Loucy (cell line): ENCODE measurements at regions not wholly inside any gene's neighbourhood (a gene's known extent, or its start where the extent isn't known, plus 50 kb on each side); places are given as distances from the start of the nearest gene placed in this dataset.
A peak's percentile ranks its signal among the peaks of the same experiment; 100 is the strongest.

Experiments
- H2AFZ ChIP-seq: fragments of 200-600 bp; sonication (generic); 2 replicates; pipeline ENCODE4 v1.6.0; 2016; ENCODE audit warnings: antibody characterized with exemption, mild to moderate bottlenecking, low read length, moderate library complexity
- H3F3A ChIP-seq: fragments of 200-600 bp; 2 replicates; pipeline ENCODE4 v1.6.0; 2016; ENCODE audit warnings: antibody characterized with exemption, low read depth, mild to moderate bottlenecking
- H3K27me3 ChIP-seq: fragments of 200-600 bp; sonication (generic); 2 replicates; pipeline ENCODE4 v1.6.1; 2014; ENCODE audit warnings: low read length, mild to moderate bottlenecking; ENCODE audit not compliant: insufficient read depth, poor library complexity, severe bottlenecking
- H3K36me3 ChIP-seq: fragments of 200-600 bp; sonication (generic); 2 replicates; pipeline ENCODE4 v1.6.1; 2016; ENCODE audit warnings: low read length; ENCODE audit not compliant: insufficient read depth
- H3K4me1 ChIP-seq: fragments of 200-600 bp; sonication (generic); 2 replicates; pipeline ENCODE4 v1.5.1; 2014; ENCODE audit warnings: low read length, mild to moderate bottlenecking; ENCODE audit not compliant: insufficient read depth, poor library complexity, severe bottlenecking
- H3K4me2 ChIP-seq: fragments of 200-600 bp; sonication (generic); 2 replicates; pipeline ENCODE4 v1.6.0; 2014; ENCODE audit warnings: antibody characterized with exemption, low read length, low read depth, mild to moderate bottlenecking; ENCODE audit not compliant: poor library complexity, severe bottlenecking
- H3K4me3 ChIP-seq: fragments of 200-600 bp; sonication (generic); 2 replicates; pipeline ENCODE4 v1.5.1; 2014; ENCODE audit warnings: low read length, mild to moderate bottlenecking, mixed read lengths; ENCODE audit not compliant: poor library complexity, severe bottlenecking
- H3K79me2 ChIP-seq: fragments of 200-600 bp; sonication (generic); 2 replicates; pipeline ENCODE4 v1.6.1; 2014; ENCODE audit warnings: low read length; ENCODE audit not compliant: insufficient read depth
- H3K9ac ChIP-seq: fragments of 200-600 bp; sonication (generic); 2 replicates; pipeline ENCODE4 v1.6.0; 2014; ENCODE audit warnings: mild to moderate bottlenecking, low read depth, low read length, moderate library complexity; ENCODE audit not compliant: poor library complexity, severe bottlenecking
- H3K9me2 ChIP-seq: fragments of 200-600 bp; sonication (generic); replicated peaks from 2 replicates; pipeline ENCODE4 v1.6.1; 2016; ENCODE audit warnings: low read depth, low read length, mixed read lengths
- H3K9me3 ChIP-seq: fragments of 200-600 bp; sonication (generic); 2 replicates; pipeline ENCODE4 v1.6.1; 2014; ENCODE audit warnings: mild to moderate bottlenecking, antibody characterized with exemption, low read length, low read depth; ENCODE audit not compliant: insufficient read depth
- H4K20me1 ChIP-seq: fragments of 200-600 bp; sonication (generic); 2 replicates; pipeline ENCODE4 v1.6.0; 2014; ENCODE audit warnings: antibody characterized with exemption, low read length, mild to moderate bottlenecking; ENCODE audit not compliant: insufficient read depth, poor library complexity, severe bottlenecking
- EZH2phosphoT487 ChIP-seq: fragments of 200-600 bp; IDR thresholded peaks from 2 replicates; pipeline ENCODE4 v1.6.1; 2018; ENCODE audit warnings: antibody characterized with exemption, mild to moderate bottlenecking, moderate library complexity, borderline replicate concordance
- TF ChIP-seq, protein P1 (sequence below): fragments of 200-600 bp; sonication (generic); conservative IDR thresholded peaks from 2 replicates; pipeline ENCODE4 v1.5.1; 2014; ENCODE audit warnings: mild to moderate bottlenecking, antibody characterized with exemption, low read length

DNA sequence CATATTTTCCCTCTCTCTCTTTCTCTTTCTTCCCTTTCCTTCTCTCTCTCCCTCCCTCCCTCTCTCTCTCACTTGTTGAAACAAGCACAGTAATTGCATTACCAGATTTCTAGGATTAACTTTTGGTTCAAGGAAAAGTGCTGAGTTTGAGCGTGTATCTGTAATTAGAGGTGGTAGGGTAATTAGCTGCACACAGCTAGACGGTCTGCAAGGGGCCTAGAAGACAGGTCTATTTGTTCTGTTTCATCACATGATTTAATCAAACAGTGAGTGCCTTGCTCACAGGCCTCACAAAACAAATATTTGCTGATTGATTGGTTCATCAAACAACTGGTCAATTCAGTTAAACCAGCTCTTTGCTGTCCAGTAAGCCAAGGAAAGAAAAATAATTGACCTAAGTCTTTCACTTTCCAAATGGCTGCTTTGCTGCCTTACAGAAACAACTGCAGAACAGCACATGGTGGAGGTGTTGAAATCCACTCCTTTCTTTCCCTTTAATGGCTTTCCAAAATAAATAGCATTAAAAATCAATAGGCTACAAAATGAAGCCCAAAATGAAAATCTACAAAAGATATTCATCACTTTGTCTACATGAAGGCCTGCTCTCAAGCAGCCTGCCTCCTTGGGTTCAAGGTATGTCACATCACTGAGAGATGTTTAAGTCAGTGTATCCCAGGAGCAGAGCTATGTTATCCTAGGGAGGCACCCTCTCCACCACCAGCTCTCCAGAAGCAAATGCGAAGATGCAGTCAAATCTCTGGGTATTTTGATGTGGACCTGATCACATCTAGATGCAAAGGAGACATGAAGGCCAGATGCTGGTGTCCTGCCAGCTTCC lies 264.4 kb upstream of the SIX2 start:
- TF ChIP-seq, protein P1, sequence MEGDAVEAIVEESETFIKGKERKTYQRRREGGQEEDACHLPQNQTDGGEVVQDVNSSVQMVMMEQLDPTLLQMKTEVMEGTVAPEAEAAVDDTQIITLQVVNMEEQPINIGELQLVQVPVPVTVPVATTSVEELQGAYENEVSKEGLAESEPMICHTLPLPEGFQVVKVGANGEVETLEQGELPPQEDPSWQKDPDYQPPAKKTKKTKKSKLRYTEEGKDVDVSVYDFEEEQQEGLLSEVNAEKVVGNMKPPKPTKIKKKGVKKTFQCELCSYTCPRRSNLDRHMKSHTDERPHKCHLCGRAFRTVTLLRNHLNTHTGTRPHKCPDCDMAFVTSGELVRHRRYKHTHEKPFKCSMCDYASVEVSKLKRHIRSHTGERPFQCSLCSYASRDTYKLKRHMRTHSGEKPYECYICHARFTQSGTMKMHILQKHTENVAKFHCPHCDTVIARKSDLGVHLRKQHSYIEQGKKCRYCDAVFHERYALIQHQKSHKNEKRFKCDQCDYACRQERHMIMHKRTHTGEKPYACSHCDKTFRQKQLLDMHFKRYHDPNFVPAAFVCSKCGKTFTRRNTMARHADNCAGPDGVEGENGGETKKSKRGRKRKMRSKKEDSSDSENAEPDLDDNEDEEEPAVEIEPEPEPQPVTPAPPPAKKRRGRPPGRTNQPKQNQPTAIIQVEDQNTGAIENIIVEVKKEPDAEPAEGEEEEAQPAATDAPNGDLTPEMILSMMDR = no peak
- no peak for TF ChIP-seq EZH2phosphoT487
- Histone ChIP-seq H3K27me3 (no peaks in the 10 kb centered on the region), H3K9me2 (no peaks in the 10 kb centered on the region), H3K4me3 (no peak overlapping the region), H2AFZ (no peak overlapping the region), H3K36me3 (no peaks in the 10 kb centered on the region), H3K79me2 (no peaks in the 10 kb centered on the region), H3K9ac (no peak overlapping the region), H3F3A (no peaks in the 10 kb centered on the region), H3K9me3 (no peaks in the 10 kb centered on the region), H3K4me2 (peak overlapping the region; percentile 10), H3K4me1 (peaks cover 12% of the 10 kb centered on the region), H4K20me1 (no peaks in the 10 kb centered on the region)

DNA sequence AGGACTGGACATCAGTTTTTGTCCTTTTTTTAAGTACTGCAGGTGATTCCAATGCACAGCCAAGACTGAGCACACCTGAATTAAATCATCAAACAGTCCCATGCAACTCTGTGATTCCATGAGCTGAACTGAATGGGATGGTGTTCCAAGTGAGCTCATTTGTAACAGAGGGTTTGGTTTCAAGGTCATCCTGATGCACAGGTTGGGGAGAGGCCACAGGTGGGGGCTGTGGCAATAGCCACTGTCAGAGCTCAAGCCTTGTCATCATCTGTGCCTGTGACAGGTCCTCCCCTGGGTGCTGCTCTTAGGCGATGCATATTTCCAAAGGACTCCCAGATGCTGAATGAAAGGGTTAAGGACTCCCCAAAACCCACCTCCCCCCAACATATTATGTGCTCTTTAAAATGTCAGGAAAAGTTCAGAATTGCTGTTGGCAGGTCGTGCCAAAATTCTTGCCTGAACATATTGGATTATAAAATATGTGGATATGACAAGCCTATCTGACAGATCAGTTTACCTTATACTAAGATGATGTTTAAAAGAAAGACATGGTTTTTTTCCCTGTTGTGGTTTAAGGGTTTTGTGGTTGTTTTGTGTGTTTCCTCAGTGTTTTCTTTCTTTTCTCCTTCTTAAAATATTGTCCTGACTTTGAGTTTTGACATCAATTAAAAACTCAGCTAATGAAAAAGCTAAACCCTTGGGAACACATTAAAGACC lies 263.5 kb upstream of the SIX2 start:
- Histone ChIP-seq H2AFZ (no peak overlapping the region), H3K4me1 (peaks cover 12% of the 10 kb centered on the region), H3K9me3 (no peaks in the 10 kb centered on the region)

DNA sequence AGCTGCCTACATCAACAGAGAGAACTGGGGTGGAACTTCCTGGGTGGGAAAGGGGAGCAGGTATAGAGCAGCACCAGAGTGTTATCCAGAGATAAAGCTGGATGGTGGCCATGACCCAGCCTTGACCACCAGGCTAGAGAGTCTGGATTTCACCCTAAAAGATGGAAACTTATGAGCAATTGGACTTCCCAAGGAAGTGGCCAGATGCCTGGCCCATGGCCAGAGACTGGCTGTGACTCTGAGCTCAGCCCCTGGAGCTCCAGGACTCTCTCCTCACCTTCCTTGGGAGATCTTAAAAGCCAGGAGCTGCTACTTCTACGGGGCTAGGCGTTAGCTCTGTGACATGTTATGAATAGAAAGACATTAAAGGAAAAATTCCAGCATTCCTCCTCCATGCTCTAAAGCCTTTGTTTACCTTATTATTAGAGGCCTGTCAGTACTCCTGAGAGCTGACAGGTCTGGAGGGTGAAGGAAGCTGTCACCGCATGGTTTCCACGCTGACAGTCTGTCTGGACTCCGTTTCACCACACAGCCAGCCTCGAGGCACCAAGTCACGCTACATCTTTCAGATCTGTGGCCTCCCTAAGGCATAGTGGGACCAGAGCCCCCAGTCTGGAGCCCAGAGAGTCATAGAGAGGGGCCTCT lies 260.0 kb upstream of the SIX2 start:
- Histone ChIP-seq H3K4me1 (peaks cover 17% of the 10 kb centered on the region), H3K9ac (no peak overlapping the region), H3F3A (no peaks in the 10 kb centered on the region), H3K9me3 (no peaks in the 10 kb centered on the region), H3K9me2 (no peaks in the 10 kb centered on the region), H3K36me3 (no peaks in the 10 kb centered on the region), H3K4me2 (no peak overlapping the region), H2AFZ (no peak overlapping the region), H3K79me2 (no peaks in the 10 kb centered on the region), H3K4me3 (no peak overlapping the region), H4K20me1 (no peaks in the 10 kb centered on the region), H3K27me3 (no peaks in the 10 kb centered on the region)
- TF ChIP-seq, protein P1 = no peak
- no peak for TF ChIP-seq EZH2phosphoT487

More for the DNA sequence above, 263.5 kb upstream of the SIX2 start:
- H4K20me1 ChIP-seq = no peaks in the 10 kb centered on the region
- H3K27me3 ChIP-seq = no peaks in the 10 kb centered on the region
- H3K4me3 ChIP-seq = no peak overlapping the region
- no peaks in the 10 kb centered on the region for H3K36me3 ChIP-seq
- H3K9ac ChIP-seq = no peak overlapping the region
- no peaks in the 10 kb centered on the region for H3K79me2 ChIP-seq
- TF ChIP-seq, protein P1 = no peak
- H3K4me2 ChIP-seq = peak overlapping the region; percentile 10
- H3K9me2 ChIP-seq = no peaks in the 10 kb centered on the region
- no peaks in the 10 kb centered on the region for H3F3A ChIP-seq
